ENCODE measurements at regions not wholly inside any gene's neighbourhood (a gene's known extent, or its start where the extent isn't known, plus 50 kb on each side); places are given as distances from the start of the nearest gene placed in this dataset.
"Not testable (repeated sequence)": the region's sequence is repeated elsewhere in the genome, so short reads cannot be mapped to it uniquely, and the experiment has no call there.

DNA sequence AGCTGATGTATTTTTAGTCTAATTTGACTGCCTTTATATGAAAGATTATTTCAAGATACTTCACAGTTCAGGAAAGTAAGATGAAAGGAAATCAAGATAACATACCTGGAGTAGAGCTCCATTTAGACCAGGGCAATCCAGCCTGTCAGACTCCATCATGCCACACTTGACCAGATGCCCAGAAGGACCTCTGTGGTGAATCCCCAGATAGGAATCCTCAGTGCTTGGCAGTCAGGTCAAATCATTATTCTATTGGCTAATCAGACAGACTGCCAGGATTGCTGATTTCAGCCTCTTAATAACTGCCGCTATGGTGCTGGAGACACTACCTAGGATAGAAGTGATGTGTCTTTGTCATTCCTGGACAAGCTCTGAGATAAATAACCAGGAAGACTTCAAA lies 404.2 kb downstream of the STK39 start:
- CTCF ChIA-PET = no interaction called here
- DNase-seq (ENCODE audit: low spot score) = no peak
- POLR2A ChIA-PET (ENCODE audit: low non-redundant PET) = no interaction called here
- H3K27ac ChIP-seq = no peak overlapping the region
- TF ChIP-seq CTCF (conservative IDR thresholded peaks at IDR 0.05; ENCODE audit: low read depth) = no peak

GRCh38 chr2:167842047-167842446 lies 405.3 kb downstream of the STK39 start:
- POLR2A ChIA-PET (ENCODE audit: low non-redundant PET) = no interaction called here
- DNase-seq (ENCODE audit: low spot score) = no peak
- CTCF ChIA-PET = interaction anchor here (0.5 kb wide), 1 partner anchor 488 kb away, joined by 6 read pairs; no protein-coding TSS in a partner anchor
- no peak for TF ChIP-seq CTCF (conservative IDR thresholded peaks at IDR 0.05; ENCODE audit: low read depth)
- H3K27ac ChIP-seq = no peak overlapping the region

- POLR2A ChIA-PET (ENCODE audit: low non-redundant PET); DNase-seq (ENCODE audit: low spot score); CTCF ChIA-PET; H3K27ac ChIP-seq: not testable (repeated sequence)
Observed at GRCh38 chr2:167835290-167835689, 412.1 kb downstream of the STK39 start.

GRCh38 chr2:167834707-167835106 lies 412.7 kb downstream of the STK39 start:
- ChIA-PET CTCF (interaction anchor here (0.6 kb wide), 1 partner anchor 776 kb away, joined by 3 read pairs; no protein-coding TSS in a partner anchor), POLR2A (ENCODE audit: low non-redundant PET) (no interaction called here)
- H3K27ac ChIP-seq = no peak overlapping the region
- TF ChIP-seq CTCF (conservative IDR thresholded peaks at IDR 0.05; ENCODE audit: low read depth) = no peak
- no peak for DNase-seq (ENCODE audit: low spot score)

- CTCF ChIA-PET = interaction anchor here (0.6 kb wide), 1 partner anchor 84 kb away, joined by 3 read pairs; no protein-coding TSS in a partner anchor
- POLR2A ChIA-PET (ENCODE audit: low non-redundant PET) = no interaction called here
Observed at GRCh38 chr2:167833294-167833693, 414.1 kb downstream of the STK39 start.

DNA sequence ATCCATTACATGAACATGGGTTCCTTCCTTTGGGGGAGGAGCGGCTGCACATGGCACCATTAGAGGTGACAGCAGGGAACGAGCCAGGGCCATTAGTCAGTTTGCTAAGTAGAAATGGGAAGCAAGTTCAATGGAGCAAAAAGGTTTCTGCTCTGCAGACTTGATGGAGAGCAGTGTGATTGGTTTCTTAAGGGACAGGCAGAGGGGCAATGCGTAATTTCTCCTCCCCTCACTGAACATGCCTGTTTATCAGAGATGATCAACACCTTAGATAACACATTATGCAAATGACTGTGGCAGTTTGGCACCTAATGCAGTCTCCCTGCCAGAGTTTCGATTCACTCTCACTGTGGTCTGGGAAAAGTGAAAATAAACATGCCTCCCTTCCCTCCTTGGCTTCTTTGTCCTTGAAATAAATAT lies 414.5 kb downstream of the STK39 start:
- DNase-seq (ENCODE audit: low spot score) = no peak

More at GRCh38 chr2:167833294-167833693, 414.1 kb downstream of the STK39 start:
- DNase-seq (ENCODE audit: low spot score) = no peak
- H3K27ac ChIP-seq = no peak overlapping the region
- TF ChIP-seq CTCF (conservative IDR thresholded peaks at IDR 0.05; ENCODE audit: low read depth) = no peak

More for the DNA sequence above, 414.5 kb downstream of the STK39 start:
- POLR2A ChIA-PET (ENCODE audit: low non-redundant PET) = no interaction called here
- no peak for TF ChIP-seq CTCF (conservative IDR thresholded peaks at IDR 0.05; ENCODE audit: low read depth)
- CTCF ChIA-PET = no interaction called here
- H3K27ac ChIP-seq = no peak overlapping the region
